OCI-LY7 (cell line): ENCODE measurements at regions not wholly inside any gene's neighbourhood (a gene's known extent, or its start where the extent isn't known, plus 50 kb on each side); places are given as distances from the start of the nearest gene placed in this dataset.

Experiments used
- CTCF ChIP-seq: fragments of 200-600 bp; sonication (generic); conservative IDR thresholded peaks from 2 replicates; pipeline ENCODE4 v1.5.1; 2014; ENCODE audit warnings: mild to moderate bottlenecking, antibody characterized with exemption, low read length, moderate library complexity, mixed read lengths
- EZH2phosphoT487 ChIP-seq: fragments of 200-600 bp; sonication (generic); IDR thresholded peaks from 2 replicates; pipeline ENCODE4 v1.6.1; 2018; ENCODE audit warnings: low read depth, borderline replicate concordance, mild to moderate bottlenecking, mixed run types, antibody characterized with exemption, low read length, moderate library complexity, mixed read lengths

- TF ChIP-seq CTCF, result no peak
- no peak for TF ChIP-seq EZH2phosphoT487
Measured at GRCh38 chr7:124423863-124424262, 341.7 kb downstream of the GPR37 start.
